HG03103 (cell line): ENCODE measurements at regions not wholly inside any gene's neighbourhood (a gene's known extent, or its start where the extent isn't known, plus 50 kb on each side); places are given as distances from the start of the nearest gene placed in this dataset.
A peak's percentile ranks its signal among the peaks of the same experiment; 100 is the strongest.
"Not testable (repeated sequence)": the region's sequence is repeated elsewhere in the genome, so short reads cannot be mapped to it uniquely, and the experiment has no call there.

Experiments used
- ATAC-seq: cut with Tn5 transposase; IDR thresholded peaks from one replicate; pipeline ENCODE4 v1.9.1; 2021; ENCODE audit warnings: low read depth; ENCODE audit not compliant: unreplicated experiment

DNA sequence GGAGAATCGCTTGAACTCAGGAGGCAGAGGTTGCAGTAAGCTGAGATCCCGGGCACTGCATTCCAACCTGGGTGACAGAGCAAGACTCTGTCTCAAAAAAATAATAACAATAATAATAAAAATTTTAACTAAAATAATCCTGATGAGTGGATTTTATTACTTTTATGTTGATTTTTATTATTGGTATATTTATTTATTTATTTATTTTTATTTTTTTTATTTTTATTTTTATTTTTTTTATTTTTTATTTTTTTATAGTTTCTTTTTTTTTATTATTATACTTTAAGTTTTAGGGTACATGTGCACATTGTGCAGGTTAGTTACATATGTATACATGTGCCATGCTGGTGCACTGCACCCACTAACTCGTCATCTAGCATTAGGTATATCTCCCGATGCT is 90.6 kb upstream of the CLNK start:
- ATAC-seq, result not testable (repeated sequence)

DNA sequence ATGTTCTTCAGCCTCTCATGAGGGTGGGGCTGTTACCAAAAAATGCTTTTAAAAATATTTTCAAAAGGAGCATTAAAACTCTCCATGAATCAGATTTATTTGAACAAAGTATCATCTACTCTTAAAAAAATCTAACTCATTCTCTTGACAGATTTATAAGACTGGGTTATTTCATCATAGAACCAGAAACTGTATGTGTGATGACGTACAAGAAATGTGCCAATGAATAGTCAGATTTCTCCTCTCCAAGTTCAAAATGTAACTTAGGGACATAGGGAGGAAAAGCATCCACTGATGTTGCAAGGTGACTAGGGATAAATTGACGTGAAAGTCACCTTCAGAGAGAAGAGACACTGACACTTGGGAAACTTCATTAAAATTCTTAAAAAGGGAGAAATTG is 89.1 kb upstream of the CLNK start:
- no peak for ATAC-seq

DNA sequence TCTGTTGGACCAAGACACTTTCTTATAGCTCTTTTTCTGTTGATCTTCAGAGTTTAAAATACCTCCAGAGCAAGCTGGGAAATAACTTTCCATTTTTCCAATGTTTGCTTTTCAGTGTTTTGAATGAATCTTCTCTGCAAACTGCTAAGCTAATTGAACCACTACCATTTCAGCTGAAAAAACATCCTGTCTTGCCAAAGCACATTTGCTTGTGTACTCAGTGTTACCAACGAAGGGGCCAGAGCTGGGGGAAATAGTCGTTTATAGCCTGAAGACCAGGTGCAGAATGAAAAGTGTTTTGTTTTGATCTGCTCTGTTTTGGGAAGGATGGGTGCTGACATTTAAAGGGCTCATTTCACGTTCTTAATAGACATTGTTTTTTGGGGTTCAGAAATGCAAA is 88.4 kb upstream of the CLNK start:
- no peak for ATAC-seq

DNA sequence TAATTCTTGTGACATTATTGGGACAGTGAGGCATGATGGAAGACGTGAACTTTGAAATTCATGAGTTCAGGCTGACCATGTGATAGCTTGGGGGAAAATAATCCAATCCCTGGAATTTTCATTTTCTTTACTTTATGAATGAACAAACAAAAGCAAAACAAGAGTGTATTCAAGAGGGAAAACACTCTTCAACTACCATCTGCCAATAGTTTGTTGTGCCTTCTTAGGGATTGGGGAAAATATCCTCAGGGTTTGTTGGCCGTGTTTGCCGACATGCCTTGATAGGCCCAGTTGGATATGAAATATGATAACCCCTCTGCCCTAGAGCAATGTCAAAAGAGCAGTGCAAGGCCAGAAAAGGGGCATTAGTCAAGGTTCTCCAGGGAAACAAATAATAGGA is 80.8 kb upstream of the CLNK start:
- no peak for ATAC-seq

DNA sequence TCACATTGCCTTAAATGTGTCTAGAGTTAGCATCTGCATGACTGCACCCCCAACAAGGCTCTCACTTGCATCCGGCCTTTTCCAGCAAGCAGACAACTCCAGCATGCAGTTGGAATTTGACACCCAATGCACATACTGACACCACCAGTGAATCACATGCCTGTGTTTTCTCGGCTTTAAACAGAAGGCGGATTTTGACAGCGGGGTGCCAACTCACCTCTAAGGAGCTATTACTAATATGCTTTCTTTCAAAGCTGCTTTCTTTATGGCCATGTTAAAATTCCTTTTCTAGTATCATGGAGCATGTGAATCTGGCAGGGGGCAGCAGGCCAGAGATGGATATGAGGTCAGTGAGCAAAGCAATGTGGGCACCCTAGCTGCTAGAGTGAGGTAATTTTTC is 78.0 kb upstream of the CLNK start:
- ATAC-seq, result no peak

DNA sequence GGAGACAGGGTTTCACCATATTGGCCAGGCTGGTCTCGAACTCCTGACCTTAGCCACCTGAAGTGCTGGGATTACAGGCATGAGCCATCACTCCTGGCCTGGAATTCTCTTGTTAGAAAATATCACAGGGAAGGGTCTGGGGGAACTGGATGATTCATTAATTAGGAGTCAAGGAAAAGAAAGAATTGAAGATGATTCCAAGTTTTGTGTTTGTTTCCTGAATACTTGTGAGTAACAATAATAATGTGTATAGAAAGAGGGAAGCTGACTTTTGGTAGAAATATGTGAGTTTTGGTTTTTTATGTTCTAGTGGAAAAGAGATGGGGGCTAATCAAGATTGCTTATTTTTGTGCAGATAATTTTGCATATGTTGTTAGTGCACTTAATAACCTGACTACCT is 77.3 kb upstream of the CLNK start:
- ATAC-seq, result no peak

DNA sequence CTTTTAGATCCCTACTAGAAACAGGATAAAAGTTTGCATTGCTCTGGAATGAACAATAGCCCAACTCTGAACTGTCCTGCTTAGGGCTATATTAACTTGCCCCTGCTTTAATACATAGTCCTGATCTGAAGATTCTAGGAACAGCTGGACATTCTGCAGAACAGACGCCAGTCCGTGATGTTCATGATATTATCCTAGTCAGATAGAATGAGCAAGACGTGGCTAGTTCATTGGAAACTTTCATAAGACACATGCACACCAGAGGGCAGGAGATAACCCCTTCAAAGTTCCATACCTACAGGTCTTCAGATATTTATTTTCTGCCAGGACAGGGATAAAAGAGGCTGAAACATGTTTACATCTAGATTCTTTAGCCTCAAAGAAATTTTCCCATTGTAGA is 75.5 kb upstream of the CLNK start:
- no peak for ATAC-seq

DNA sequence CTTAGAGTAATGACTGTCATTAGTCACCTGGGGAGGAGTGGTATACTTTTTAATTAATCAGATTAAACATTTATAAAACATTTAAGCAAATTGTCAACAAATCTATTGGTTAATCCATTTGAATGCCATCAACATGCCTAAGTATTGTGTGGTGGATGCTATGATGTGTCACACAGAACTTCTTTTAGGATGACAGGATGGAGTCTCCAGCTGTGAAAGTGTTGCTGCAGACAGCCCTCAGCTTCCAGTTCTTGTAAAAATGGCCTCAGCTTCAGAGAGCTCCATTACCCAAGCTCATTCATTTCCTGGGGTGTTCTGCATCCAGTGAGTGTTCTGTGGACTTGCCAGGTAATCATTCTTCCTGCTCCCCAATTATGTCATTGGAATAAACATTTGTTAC is 74.3 kb upstream of the CLNK start:
- ATAC-seq, result no peak

DNA sequence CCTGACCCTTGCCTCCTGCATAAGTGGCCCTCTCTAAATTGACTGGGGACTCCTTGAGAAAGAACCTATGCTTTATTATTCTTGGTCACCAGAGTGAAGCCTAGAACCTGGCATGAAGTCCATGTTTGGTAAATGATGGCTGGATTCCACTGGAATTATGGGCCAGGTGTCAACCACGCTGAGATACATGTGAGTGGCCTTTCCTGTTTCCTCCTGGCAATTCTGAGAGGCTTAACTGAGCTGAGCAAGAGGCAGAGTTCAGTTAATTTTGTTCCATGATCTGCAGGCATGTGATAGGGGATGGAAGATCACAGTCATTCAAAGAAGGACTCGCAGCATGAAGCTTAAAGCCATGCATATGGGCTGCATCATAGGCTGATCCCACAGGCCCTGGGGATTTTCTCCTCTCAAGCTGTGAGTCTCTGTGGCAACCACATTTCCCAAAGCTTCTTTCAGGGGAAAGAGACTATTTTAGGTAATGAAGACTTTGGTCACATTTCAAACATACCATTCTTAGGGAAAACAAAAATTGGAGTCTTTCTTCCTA is 69.4 kb upstream of the CLNK start:
- ATAC-seq, result no peak

DNA sequence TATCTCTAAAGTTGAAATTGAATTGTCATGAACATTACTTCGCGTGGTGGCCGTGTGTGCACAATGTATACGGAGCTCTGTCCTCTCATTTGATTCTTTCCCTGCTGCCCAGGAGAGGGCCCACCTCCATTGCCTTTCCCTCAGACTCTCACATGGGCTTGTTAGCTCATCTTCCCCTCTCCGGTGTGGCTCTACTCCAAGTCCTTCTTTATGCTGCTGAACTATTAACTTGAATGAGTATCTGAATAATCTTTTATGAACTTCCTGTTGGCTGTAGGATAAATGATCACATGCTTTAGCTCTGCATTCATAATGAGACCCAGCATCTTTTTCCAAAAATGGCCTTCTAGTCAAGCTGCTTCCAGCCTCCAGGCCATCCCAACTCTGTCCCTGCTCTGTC is 68.8 kb upstream of the CLNK start:
- ATAC-seq, result no peak

DNA sequence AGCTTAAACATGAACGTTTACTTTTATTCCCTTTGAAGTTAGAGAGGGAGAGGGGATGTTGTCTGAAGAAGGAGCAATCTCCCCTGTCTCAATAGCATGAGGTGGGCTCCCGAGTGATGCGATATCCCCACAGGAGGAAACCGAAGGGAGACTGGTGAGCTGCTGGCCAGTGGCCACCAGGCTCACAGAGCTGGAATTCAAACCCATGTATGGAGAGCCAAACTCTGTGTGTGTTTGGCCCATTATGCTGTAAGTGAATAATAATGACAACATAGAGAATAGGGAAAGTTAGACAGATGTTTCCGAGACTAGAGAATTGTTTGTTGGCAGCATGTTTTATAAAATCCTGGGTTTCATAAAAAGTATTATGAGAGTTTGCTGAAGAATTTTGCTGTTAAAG is 66.1 kb upstream of the CLNK start:
- ATAC-seq, result no peak

DNA sequence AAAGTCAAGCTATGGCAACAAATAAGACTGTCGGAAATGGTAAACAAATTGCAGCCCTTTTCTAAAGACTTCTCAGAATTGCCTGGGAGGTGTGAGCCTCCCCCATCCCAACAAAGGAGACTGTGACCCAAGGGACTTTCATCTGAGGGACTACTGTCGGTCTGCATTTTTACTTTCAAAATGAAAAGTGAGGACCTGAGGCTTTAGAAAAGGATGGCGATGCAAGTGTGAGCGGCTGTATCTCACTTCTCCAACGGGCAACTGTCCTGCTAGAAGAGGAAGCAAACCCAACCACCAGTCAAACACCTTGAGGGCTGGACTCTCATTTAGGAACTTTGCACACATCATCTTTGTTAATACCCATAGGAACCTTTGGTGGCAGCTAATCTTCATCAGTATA is 62.6 kb upstream of the CLNK start:
- ATAC-seq, result peak; percentile 40

DNA sequence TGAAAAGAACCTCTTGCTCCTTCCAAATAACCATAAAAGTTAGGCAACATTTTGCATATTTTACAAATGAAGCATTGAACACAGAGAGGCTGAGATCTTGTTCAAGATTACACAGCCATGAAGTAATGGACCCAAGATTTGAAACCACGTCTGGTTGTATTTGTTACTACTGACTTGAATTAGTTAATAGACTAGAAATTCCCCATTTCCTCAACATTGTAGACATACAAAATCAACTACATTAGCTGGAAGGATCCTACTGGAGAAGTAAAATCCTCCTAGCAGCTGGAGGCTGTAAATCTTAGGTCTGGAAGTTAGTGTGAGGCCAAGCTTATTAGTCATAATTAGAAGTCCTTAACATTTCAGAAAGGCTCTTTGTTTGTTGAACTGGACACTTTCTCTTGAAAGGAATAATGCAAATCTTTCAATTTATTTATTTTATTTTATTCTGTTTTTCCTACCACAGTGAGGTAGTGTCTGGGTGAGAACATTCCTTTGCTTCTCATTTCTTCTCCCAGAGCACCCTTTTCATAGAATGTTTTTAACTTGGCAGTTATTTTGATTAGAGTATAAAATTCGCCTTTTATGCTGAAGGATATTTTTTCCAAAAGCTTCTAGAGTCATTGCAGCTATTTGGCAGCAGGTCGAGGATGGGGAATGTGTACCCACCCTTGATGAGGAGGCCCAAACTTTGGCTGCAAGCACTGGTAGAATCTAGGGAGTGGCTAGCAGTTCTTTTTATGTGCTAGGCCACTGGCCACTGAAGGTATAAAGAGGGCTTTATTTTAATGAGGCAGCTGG is 62.0 kb upstream of the CLNK start:
- ATAC-seq, result no peak

DNA sequence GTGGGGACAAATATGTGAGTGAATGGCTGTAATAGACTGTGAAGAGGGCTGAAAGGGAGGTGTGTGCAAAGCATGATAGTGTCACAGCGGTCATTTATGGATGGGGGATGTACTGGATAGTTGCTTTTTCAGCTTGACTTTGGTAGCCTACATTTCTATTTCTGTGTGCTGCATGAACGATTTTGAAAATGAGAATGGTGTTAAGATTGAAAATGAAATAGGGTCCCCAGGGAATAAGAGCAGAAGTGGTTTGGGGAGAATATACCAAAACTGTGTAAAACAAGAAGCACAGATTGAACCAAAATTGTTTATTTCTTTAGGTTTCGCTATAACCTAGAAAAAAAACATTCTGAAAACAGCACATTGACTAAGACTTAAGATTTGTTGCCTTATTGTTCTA is 58.8 kb upstream of the CLNK start:
- ATAC-seq, result peak; percentile 60

DNA sequence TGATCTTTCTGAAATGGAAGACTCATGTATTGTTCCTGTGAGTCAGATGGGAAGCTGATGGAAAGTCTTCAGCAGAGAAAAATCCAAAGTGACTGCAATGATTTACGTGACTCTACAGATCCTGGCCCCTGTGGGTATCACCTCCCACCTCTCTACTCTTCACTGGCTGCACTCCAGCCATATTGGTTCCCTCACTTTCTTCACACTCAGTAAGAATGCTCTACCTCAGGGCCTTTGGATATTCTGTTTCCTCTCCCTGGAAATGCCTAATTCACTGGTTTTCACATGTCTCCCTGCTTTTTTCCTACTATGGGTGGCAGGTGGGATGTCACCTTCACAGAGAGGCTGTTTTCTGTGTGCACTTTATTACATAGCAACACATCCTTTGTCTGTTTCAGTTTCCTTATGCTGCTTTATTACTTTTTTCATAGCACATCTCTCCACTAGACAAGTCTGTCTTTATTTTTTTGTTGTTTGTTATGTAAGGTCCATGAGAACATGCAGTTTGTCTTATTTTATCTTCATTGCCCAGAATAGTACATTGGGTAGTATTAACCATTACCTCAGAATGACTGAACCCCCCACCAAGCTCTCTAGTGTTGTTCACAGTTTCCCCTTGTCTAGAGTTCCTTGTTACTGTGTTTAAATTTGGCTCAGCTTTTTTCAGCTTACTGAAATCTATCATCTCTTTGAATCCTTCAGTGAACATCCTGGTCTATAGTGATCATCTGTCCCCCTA is 57.6 kb upstream of the CLNK start:
- peak; percentile 35 for ATAC-seq

DNA sequence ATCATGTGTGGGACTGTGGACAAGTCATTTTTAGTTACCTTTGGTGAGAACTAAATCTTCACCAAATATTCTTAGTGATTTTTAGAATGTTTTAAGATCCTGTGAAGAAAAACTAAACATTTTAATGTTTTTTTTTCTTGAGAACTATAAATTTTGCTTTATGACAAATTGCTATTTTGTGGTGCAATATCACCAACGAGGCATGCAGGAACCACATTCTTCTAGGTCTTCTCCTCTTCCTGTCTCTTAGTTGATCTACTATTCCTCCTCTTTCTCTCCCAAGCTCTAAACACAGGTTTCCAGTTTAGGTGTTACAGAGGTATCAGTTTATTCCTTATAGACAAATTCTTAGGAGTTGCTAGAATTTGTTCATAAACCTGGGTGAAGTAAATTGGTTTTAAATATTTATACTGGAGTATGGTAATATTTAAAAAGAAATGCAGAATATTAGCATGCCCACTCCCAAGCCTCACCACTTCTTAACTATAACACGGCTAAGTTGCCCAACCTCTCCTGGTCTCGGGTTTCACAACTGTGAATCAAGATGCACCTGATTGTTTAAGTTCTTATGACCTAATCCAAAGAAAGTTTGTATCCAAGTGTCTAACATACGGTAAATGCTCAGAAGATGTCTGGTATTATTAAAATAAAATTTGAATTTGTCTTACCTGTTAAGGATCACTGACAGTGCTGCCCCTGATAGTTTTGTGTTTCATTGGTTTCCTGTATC is 56.5 kb upstream of the CLNK start:
- ATAC-seq, result no peak

DNA sequence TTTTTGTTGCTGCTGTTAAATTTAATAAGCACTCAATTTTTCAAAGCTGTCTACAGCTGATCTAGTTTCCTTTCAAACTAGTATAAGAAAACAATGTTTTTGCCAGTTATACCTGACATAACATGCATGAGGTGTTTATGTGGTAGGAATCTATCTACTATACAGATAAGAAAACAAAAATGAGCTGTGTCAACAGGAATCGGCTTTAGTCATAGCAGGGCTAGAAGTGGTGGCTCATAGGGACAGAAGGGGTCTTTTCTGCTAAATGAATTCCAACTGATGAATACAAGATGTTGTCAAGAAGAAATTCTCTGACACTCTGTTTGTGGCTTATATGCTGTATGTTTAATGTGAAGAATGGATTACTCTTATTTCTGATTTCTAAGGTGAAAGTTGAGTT is 55.7 kb upstream of the CLNK start:
- no peak for ATAC-seq

DNA sequence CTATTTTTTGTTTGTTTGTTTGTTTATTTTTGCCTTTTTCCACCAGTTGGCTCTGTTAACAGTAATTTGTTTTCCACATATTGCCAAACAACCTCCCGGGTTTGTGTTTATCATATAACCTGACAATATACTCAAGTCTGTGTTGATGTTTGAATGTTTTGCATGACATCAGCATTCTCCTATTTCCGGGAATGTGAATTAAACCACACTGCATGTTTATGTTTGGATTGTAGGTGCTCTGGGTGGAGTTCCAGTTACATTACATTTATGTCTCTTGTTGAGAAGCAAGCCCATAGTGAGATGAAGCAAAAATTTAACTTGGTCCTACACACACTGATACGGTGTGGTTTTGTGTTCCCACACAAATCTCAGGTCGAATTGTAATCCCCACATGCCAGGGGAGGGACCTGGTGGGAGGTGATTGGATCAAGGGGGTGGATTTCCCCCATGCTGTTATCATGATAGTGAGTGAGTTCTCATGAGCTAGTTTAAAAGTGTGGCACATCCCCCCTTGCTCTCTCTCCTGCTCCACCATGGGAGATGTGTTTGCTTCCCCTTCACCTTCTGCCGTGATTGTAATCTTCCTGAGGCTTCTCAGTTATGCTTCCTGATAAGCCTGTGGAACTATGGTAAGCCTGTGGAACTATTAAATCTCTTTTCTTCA is 54.4 kb upstream of the CLNK start:
- no peak for ATAC-seq

DNA sequence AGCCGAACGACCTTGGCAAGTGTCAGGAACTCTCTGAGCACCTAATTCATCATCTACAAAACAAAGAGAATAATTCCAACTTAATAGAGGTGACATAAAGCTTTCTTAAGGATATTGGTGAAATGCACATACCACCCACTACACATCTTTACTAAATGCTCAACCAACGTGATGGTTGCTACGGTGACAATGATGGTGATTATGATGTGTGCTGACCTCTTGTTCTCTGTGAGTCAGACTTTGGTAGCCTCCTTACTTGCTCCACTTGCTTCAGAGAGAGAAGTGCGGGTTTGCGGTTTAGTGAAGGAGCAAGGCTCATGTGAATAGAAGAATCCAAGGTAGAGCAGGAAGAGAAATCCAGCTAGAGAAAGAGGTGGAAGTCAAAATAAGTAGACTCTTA is 52.8 kb upstream of the CLNK start:
- ATAC-seq, result no peak

DNA sequence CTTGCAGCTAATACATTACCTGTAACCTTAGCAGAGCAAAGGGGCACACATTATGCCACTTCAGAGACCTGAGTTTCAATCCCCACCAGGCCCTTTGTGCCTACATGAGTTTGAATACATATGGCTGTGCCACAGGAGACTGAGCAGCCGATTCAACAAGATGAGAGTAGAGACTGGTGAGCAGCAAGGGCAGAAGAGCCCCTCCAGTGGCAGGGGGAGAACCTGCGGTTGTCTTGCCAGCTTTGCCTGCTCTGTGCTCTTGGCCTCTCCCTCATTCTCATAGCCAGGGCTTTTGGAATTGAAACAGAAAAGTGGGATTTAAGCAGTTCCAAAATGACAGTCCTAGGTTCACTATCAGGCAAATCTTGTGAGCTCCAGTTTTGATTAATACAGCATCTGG is 52.3 kb upstream of the CLNK start:
- ATAC-seq, result no peak

DNA sequence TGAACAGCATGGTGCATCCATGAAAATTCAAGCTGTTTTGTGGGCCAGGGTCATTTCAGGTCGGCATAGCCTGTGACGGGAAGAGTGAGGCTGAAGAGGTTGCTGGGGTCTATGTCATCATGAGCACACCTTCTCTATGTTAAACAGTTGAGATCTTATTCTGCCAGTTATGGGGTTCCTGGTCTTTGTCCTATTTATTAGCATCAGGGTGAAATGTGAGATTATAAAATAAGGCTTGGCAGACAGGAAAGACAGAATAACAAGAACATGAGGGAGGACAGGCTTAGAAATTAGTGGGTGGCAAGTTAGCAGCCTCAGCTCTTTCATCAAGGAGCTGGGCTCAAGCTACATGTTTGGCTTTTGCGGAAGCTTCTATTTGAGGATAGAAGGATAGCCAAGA is 51.7 kb upstream of the CLNK start:
- ATAC-seq, result no peak
